H1 (cell line): ENCODE measurements at regions not wholly inside any gene's neighbourhood (a gene's known extent, or its start where the extent isn't known, plus 50 kb on each side); places are given as distances from the start of the nearest gene placed in this dataset.

ENCODE experiments used
- CTCF ChIA-PET: fragments of 300-600 bp; sonication (Branson Sonifier 250); formaldehyde crosslinking; loops from one replicate; lab custom pipeline; 2021; ENCODE audit not compliant: partially characterized antibody; lab: Charles Lee
- POLR2A ChIA-PET: fragments of 300-600 bp; sonication (Branson Sonifier 250); formaldehyde crosslinking; loops from one replicate; lab custom pipeline; 2021; ENCODE audit warnings: inconsistent platforms; ENCODE audit not compliant: partially characterized antibody; lab: Charles Lee
- DNase-seq, 2 experiments: peaks; one replicate each; pipeline versions ENCODE4 v3.0.0 to v3.0.0-alpha.2; 2010 to 2022; ENCODE audit warnings: low spot score in 2 of 2, low read depth in 1 of 2, mixed read lengths in 1 of 2
- FAIRE-seq: peaks from 2 replicates; lab custom pipeline; 2011; peaks lifted over from hg19 to GRCh38; lab: Jason Lieb, UNC
- H2AFZ ChIP-seq: 2 replicates; pipeline ENCODE4 v1.8.1; 2012; ENCODE audit warnings: low read length, inconsistent platforms
- H2AK5ac ChIP-seq: 2 replicates; pipeline ENCODE4 v1.6.1; 2013; ENCODE audit warnings: low read depth, low read length
- H2BK120ac ChIP-seq: replicated peaks from 2 replicates; pipeline ENCODE3; 2013; ENCODE audit warnings: low read depth, low read length, inconsistent platforms
- H2BK12ac ChIP-seq: 2 replicates; pipeline ENCODE4 v1.6.1; 2013; ENCODE audit warnings: low read depth, low read length
- H2BK15ac ChIP-seq: 2 replicates; pipeline ENCODE4 v1.6.1; 2013; ENCODE audit warnings: low read length
- H2BK20ac ChIP-seq: 2 replicates; pipeline ENCODE4 v1.6.1; 2013; ENCODE audit warnings: low read length
- H2BK5ac ChIP-seq: 2 replicates; pipeline ENCODE4 v1.6.1; 2013; ENCODE audit warnings: low read depth, low read length
- H3K14ac ChIP-seq: 2 replicates; pipeline ENCODE4 v1.6.1; 2013; ENCODE audit warnings: inconsistent platforms; ENCODE audit not compliant: insufficient read length
- H3K18ac ChIP-seq: 2 replicates; pipeline ENCODE4 v1.6.1; 2013; ENCODE audit warnings: low read length; ENCODE audit errors: extremely low read depth
- H3K23ac ChIP-seq: 2 replicates; pipeline ENCODE4 v1.6.1; 2013; ENCODE audit warnings: inconsistent platforms; ENCODE audit not compliant: insufficient read length
- H3K23me2 ChIP-seq: 2 replicates; pipeline ENCODE4 v1.6.1; 2013; ENCODE audit warnings: low read depth, low read length
- H3K27ac ChIP-seq: 2 replicates; pipeline ENCODE4 v1.6.1; 2011; ENCODE audit warnings: low read depth, low read length, inconsistent platforms
- H3K27me3 ChIP-seq, 4 experiments: replicated peaks in 1 of 4; 1 replicate in 1 of 4; 2 replicates in 3 of 4; pipeline versions ENCODE4 v1.6.1 to v1.8.1; 2011 to 2013; ENCODE audit warnings: low read length in 3 of 4, mild to moderate bottlenecking in 3 of 4, inconsistent platforms in 2 of 4, mixed read lengths in 2 of 4, moderate library complexity in 1 of 4; ENCODE audit not compliant: control insufficient read depth in 3 of 4, insufficient read depth in 3 of 4; ENCODE audit errors: extremely low read depth in 1 of 4
- H3K36me3 ChIP-seq, 4 experiments: 2 replicates each; pipeline versions ENCODE4 v1.6.1 to v1.8.1; 2011 to 2013; ENCODE audit warnings: mild to moderate bottlenecking in 4 of 4, low read length in 3 of 4, moderate library complexity in 2 of 4, control low read depth in 1 of 4, inconsistent platforms in 1 of 4; ENCODE audit not compliant: insufficient read depth in 4 of 4, control insufficient read depth in 2 of 4
- H3K4ac ChIP-seq: replicated peaks from 2 replicates; pipeline ENCODE3; 2013; ENCODE audit warnings: low read length, low read depth, mixed read lengths, inconsistent platforms; ENCODE audit not compliant: insufficient read length
- H3K4me1 ChIP-seq, 4 experiments: replicated peaks in 1 of 4; 1 replicate in 1 of 4; 2 replicates in 3 of 4; pipeline versions ENCODE4 v1.6.1 to v1.8.1; 2011 to 2013; ENCODE audit warnings: low read length in 3 of 4, inconsistent platforms in 2 of 4, mixed read lengths in 1 of 4; ENCODE audit not compliant: insufficient read depth in 4 of 4, control insufficient read depth in 3 of 4
- H3K4me2 ChIP-seq, 2 experiments: 2 replicates each; pipeline versions ENCODE4 v1.6.1 to v1.8.1; 2011 to 2013; ENCODE audit warnings: low read depth in 2 of 2, low read length in 2 of 2, control low read depth in 1 of 2, inconsistent platforms in 1 of 2, mild to moderate bottlenecking in 1 of 2; ENCODE audit not compliant: insufficient read depth in 1 of 2
- H3K4me3 ChIP-seq, 4 experiments: fragments of 200-600, 300-600 bp in 1 of 4; sonication (generic), shearing (Covaris generic), sonication (Bioruptor Twin) in 1 of 4; 2 replicates each; pipeline versions ENCODE4 v1.5.1 to v1.8.1; 2011 to 2016; ENCODE audit warnings: low read length in 4 of 4, low read depth in 3 of 4, control low read depth in 2 of 4, inconsistent platforms in 2 of 4, mild to moderate bottlenecking in 2 of 4, mixed read lengths in 1 of 4, moderate library complexity in 1 of 4; ENCODE audit not compliant: insufficient read depth in 2 of 4; ENCODE audit errors: extremely low read depth in 1 of 4
- H3K56ac ChIP-seq: replicated peaks from 2 replicates; pipeline ENCODE3; 2013; ENCODE audit warnings: low read depth, mild to moderate bottlenecking, mixed read lengths, low read length, inconsistent platforms; ENCODE audit not compliant: insufficient read length
- H3K79me1 ChIP-seq: 2 replicates; pipeline ENCODE4 v1.6.1; 2013; ENCODE audit warnings: low read depth, low read length, control low read depth
- H3K79me2 ChIP-seq, 2 experiments: 2 replicates each; pipeline versions ENCODE4 v1.6.1 to v1.8.1; 2012 to 2013; ENCODE audit warnings: low read length in 2 of 2, mild to moderate bottlenecking in 2 of 2, inconsistent platforms in 1 of 2; ENCODE audit not compliant: insufficient read depth in 2 of 2, control insufficient read depth in 1 of 2
- H3K9ac ChIP-seq, 4 experiments: replicated peaks in 1 of 4; 1 replicate in 1 of 4; 2 replicates in 3 of 4; pipeline versions ENCODE4 v1.6.1 to v1.8.1; 2011 to 2013; ENCODE audit warnings: low read depth in 3 of 4, low read length in 3 of 4, control low read depth in 2 of 4, mild to moderate bottlenecking in 2 of 4, moderate library complexity in 2 of 4, inconsistent platforms in 1 of 4; ENCODE audit errors: extremely low read depth in 1 of 4
- H3K9me3 ChIP-seq, 2 experiments: 2 replicates each; pipeline versions ENCODE4 v1.6.1 to v1.8.1; 2012 to 2013; ENCODE audit warnings: mild to moderate bottlenecking in 2 of 2, moderate library complexity in 2 of 2, control low read depth in 1 of 2, inconsistent platforms in 1 of 2, low read depth in 1 of 2, low read length in 1 of 2, mixed read lengths in 1 of 2; ENCODE audit not compliant: insufficient read depth in 2 of 2
- H4K20me1 ChIP-seq, 2 experiments: replicated peaks in 1 of 2; 2 replicates each; pipeline versions ENCODE3 to v1.8.1; 2011 to 2013; ENCODE audit warnings: inconsistent platforms in 2 of 2, low read length in 2 of 2, mild to moderate bottlenecking in 1 of 2; ENCODE audit not compliant: insufficient read depth in 2 of 2, control insufficient read depth in 1 of 2
- H4K5ac ChIP-seq: 2 replicates; pipeline ENCODE4 v1.6.1; 2013; ENCODE audit warnings: low read length, low read depth, mixed read lengths, inconsistent platforms; ENCODE audit not compliant: insufficient read length
- H4K8ac ChIP-seq: 2 replicates; pipeline ENCODE4 v1.8.0; 2013; ENCODE audit warnings: mild to moderate bottlenecking, moderate library complexity, low read length, inconsistent platforms; ENCODE audit not compliant: insufficient read depth; ENCODE audit errors: extremely low read depth
- H4K91ac ChIP-seq: replicated peaks from 2 replicates; pipeline ENCODE3; 2013; ENCODE audit warnings: low read length, mixed read lengths, inconsistent platforms; ENCODE audit not compliant: insufficient read length
- ATF3 ChIP-seq: IDR thresholded peaks from 2 replicates; pipeline ENCODE4 v1.6.1; 2011; ENCODE audit warnings: low read depth, mild to moderate bottlenecking, low read length; ENCODE audit not compliant: insufficient read depth
- BCL11A ChIP-seq, 2 experiments: IDR thresholded peaks; one replicate each; pipeline ENCODE4 v1.6.1; 2011; ENCODE audit warnings: low read depth in 2 of 2, low read length in 2 of 2, mild to moderate bottlenecking in 2 of 2
- CHD2 ChIP-seq: IDR thresholded peaks from 2 replicates; pipeline ENCODE4 v1.6.1; 2012; ENCODE audit warnings: low read length, improper control_type of control experiment
- EZH2 ChIP-seq: fragments of 200-600 bp; sonication (generic); IDR thresholded peaks from 2 replicates; pipeline ENCODE4 v1.7.1; 2012; ENCODE audit warnings: low read depth, mild to moderate bottlenecking, moderate library complexity, low read length, inconsistent platforms; ENCODE audit not compliant: severe bottlenecking
- FOSL1 ChIP-seq: IDR thresholded peaks from 2 replicates; pipeline ENCODE4 v1.6.1; 2011; ENCODE audit warnings: mild to moderate bottlenecking, low read depth, low read length, moderate library complexity; ENCODE audit not compliant: insufficient read depth
- GTF2F1 ChIP-seq: IDR thresholded peaks from 2 replicates; pipeline ENCODE4 v1.6.1; 2012; ENCODE audit warnings: low read depth, low read length, improper control_type of control experiment, borderline replicate concordance
- HDAC2 ChIP-seq, 2 experiments: fragments of 300-600 bp in 1 of 2; sonication (generic) in 1 of 2; IDR thresholded peaks; 2 replicates each; pipeline ENCODE4 v1.6.1; 2011 to 2012; ENCODE audit warnings: low read depth in 2 of 2, low read length in 2 of 2, mild to moderate bottlenecking in 2 of 2, moderate library complexity in 2 of 2, borderline replicate concordance in 1 of 2, inconsistent platforms in 1 of 2
- JUND ChIP-seq: IDR thresholded peaks from 2 replicates; pipeline ENCODE4 v1.6.1; 2011; ENCODE audit warnings: mild to moderate bottlenecking, improper control_type of control experiment, low read length
- KDM4A ChIP-seq: IDR thresholded peaks from one replicate; pipeline ENCODE4 v1.7.1; 2012; ENCODE audit warnings: low read depth, mild to moderate bottlenecking, moderate library complexity, low read length, inconsistent platforms; ENCODE audit not compliant: severe bottlenecking
- MAFK ChIP-seq: IDR thresholded peaks from 2 replicates; pipeline ENCODE4 v1.6.1; 2012; ENCODE audit warnings: low read depth, mild to moderate bottlenecking, improper control_type of control experiment, low read length
- POLR2AphosphoS5 ChIP-seq: IDR thresholded peaks from 2 replicates; pipeline ENCODE4 v1.6.1; 2011; ENCODE audit warnings: low read depth, low read length
- RBBP5 ChIP-seq: IDR thresholded peaks from 2 replicates; pipeline ENCODE4 v1.7.1; 2012; ENCODE audit warnings: low read depth, mild to moderate bottlenecking, inconsistent platforms, low read length, moderate library complexity, borderline replicate concordance
- RXRA ChIP-seq: IDR thresholded peaks from 2 replicates; pipeline ENCODE4 v1.6.1; 2011; ENCODE audit warnings: low read depth, mild to moderate bottlenecking, low read length, moderate library complexity; ENCODE audit not compliant: insufficient read depth
- SIRT6 ChIP-seq: IDR thresholded peaks from one replicate; pipeline ENCODE4 v1.7.1; 2012; ENCODE audit warnings: low read length, inconsistent platforms
- SP4 ChIP-seq: IDR thresholded peaks from 2 replicates; pipeline ENCODE4 v1.6.1; 2012; ENCODE audit warnings: low read length, inconsistent platforms
- WGBS, 2 experiments: shearing (Covaris generic) in 1 of 2; methylation state at CpG; one replicate each; pipeline versions ENCODE4 v1.1.6 to v1.1.7; 2013 to 2015; ENCODE audit warnings: low lambda C conversion rate in 2 of 2, mixed read lengths in 2 of 2, inconsistent platforms in 1 of 2, low coverage in 1 of 2, missing lambda C conversion rate in 1 of 2; ENCODE audit not compliant: insufficient replicate concordance in 2 of 2, insufficient coverage in 1 of 2, insufficient read length in 1 of 2; ENCODE audit errors: extremely low coverage in 1 of 2, missing lambda C conversion rate in 1 of 2; 5-methylcytosine and 5-hydroxymethylcytosine counted together

- Histone ChIP-seq H4K20me1 (no peaks in the 10 kb centered on the region), H2AFZ (no peak overlapping the region), H3K14ac (no peak overlapping the region), H2AK5ac (no peak overlapping the region), H3K79me2 (no peaks in the 10 kb centered on the region), H3K4me1 (no peaks in the 10 kb centered on the region), H2BK12ac (no peak overlapping the region), H2BK15ac (no peak overlapping the region), H2BK120ac (no peak overlapping the region), H3K23ac (no peak overlapping the region), H3K4me3 (no peak overlapping the region), H3K23me2 (no peaks in the 10 kb centered on the region), H3K27ac (no peak overlapping the region), H4K8ac (no peak overlapping the region), H2BK20ac (no peak overlapping the region), H2BK5ac (no peak overlapping the region), H4K91ac (no peak overlapping the region), H3K79me1 (no peaks in the 10 kb centered on the region), H3K9ac (no peak overlapping the region), H3K4me2 (no peak overlapping the region), H3K9me3 (no peaks in the 10 kb centered on the region), H3K56ac (no peak overlapping the region), H3K27me3 (no peaks in the 10 kb centered on the region), H3K4ac (no peak overlapping the region), H3K36me3 (no peaks in the 10 kb centered on the region), H3K18ac (no peak overlapping the region), H4K5ac (no peak overlapping the region)
- ChIA-PET POLR2A (no interaction called here), CTCF (no interaction called here)
- FAIRE-seq = no peak
- no peak for DNase-seq
- 92% methylated on average over 2 of the region's 2 CpGs; no CpG with 5 or more reads in 1 of the 2 experiments for WGBS, 2 experiments
- no peak for TF ChIP-seq JUND
- no peak for TF ChIP-seq SP4
- no peak for TF ChIP-seq HDAC2 (IDR thresholded peaks at IDR 0.05; ENCODE audit: borderline replicate concordance in 1 of 2, low read depth in 2 of 2, low read length in 2 of 2)
- no peak for TF ChIP-seq KDM4A
- TF ChIP-seq RBBP5 = no peak
- TF ChIP-seq POLR2AphosphoS5 = no peak
- TF ChIP-seq RXRA = no peak
- TF ChIP-seq CHD2 = no peak
- TF ChIP-seq ATF3 = no peak
- no peak for TF ChIP-seq FOSL1
- TF ChIP-seq EZH2 = no peak
- TF ChIP-seq GTF2F1 = no peak
- TF ChIP-seq SIRT6 = no peak
- TF ChIP-seq MAFK = no peak
- no peak for TF ChIP-seq BCL11A (IDR thresholded peaks at IDR 0.05; ENCODE audit: low read depth in 2 of 2, low read length in 2 of 2)
Measured at GRCh38 chr13:88189728-88190127, 518.6 kb downstream of the SLITRK5 start.
